Transverse colon (tissue), 4 donors: ENCODE measurements at regions not wholly inside any gene's neighbourhood (a gene's known extent, or its start where the extent isn't known, plus 50 kb on each side); places are given as distances from the start of the nearest gene placed in this dataset.

ENCODE experiments used
- DNase-seq: peaks from one replicate; pipeline ENCODE4 v3.0.0-alpha.2; 2019
- H3K27ac ChIP-seq, 4 donors: fragments of 200-600 bp; sonication (generic); 2 replicates each; pipeline ENCODE4 v1.5.1; 2016 to 2018; ENCODE audit warnings: inconsistent platforms in 4 of 4
- H3K27me3 ChIP-seq: fragments of 200-600 bp; sonication (generic); 2 replicates; pipeline ENCODE4 v1.5.1; 2017; ENCODE audit warnings: inconsistent platforms
- H3K36me3 ChIP-seq, 4 donors: fragments of 200-600 bp; sonication (generic); 2 replicates each; pipeline ENCODE4 v1.5.1; 2017 to 2019; ENCODE audit warnings: inconsistent platforms in 4 of 4
- H3K4me1 ChIP-seq, 4 donors: fragments of 200-600 bp; sonication (generic); 2 replicates each; pipeline ENCODE4 v1.5.1; 2017 to 2020; ENCODE audit warnings: inconsistent platforms in 4 of 4
- H3K4me3 ChIP-seq, 4 donors: fragments of 200-600 bp; sonication (generic); 1 replicate in 1 of 4; 2 replicates in 3 of 4; pipeline versions ENCODE4 v1.5.1 to v1.6.1; 2017 to 2019; ENCODE audit warnings: inconsistent platforms in 4 of 4
- H3K9me3 ChIP-seq, 2 donors: fragments of 200-600 bp; sonication (generic); 2 replicates each; pipeline ENCODE4 v1.5.1; 2017 to 2019; ENCODE audit warnings: inconsistent platforms in 2 of 2
- EP300 ChIP-seq: sonication (generic); formaldehyde crosslinking; IDR thresholded peaks from one replicate; pipeline ENCODE4 v1.6.1; 2017; ENCODE audit warnings: antibody characterized with exemption, low read depth
- POLR2A ChIP-seq: fragments of 450-650 bp; IDR thresholded peaks from one replicate; pipeline ENCODE4 v1.6.1; 2016; ENCODE audit warnings: antibody characterized with exemption, mild to moderate bottlenecking, moderate library complexity
- POLR2AphosphoS5 ChIP-seq, 3 donors: sonication (generic); formaldehyde crosslinking; IDR thresholded peaks; one replicate each; pipeline ENCODE4 v1.6.1; 2016; ENCODE audit warnings: antibody characterized with exemption in 3 of 3
- WGBS, 2 donors: methylation state at CpG; one replicate each; pipeline ENCODE4 v1.1.5; 2018; ENCODE audit warnings: low coverage in 1 of 2; 5-methylcytosine and 5-hydroxymethylcytosine counted together
- in situ Hi-C, 4 donors: fragments of 200-750 bp; cut with MboI; loops; one replicate each; pipeline versions ENCODE4 v1.15.0 to v1.15.1; 2017; ENCODE audit warnings: low sequenced_read_pairs in 3 of 4, low pct_ligation_motif_present in 1 of 4, low pct_unique_long_range_greater_than_20kb in 1 of 4
- intact Hi-C: fragments of 100-400 bp; cut with DNase I; formaldehyde crosslinking; loops from one replicate; pipeline ENCODE4 v1.15.1; 2023; ENCODE audit warnings: low total_unique reads
- TF ChIP-seq, protein P1 (sequence below), 5 experiments: fragments of 200-600 bp in 3 of 5; fragments of 450-650 bp in 2 of 5; sonication (generic) in 3 of 5; IDR thresholded peaks; 1 replicate in 2 of 5; 2 replicates in 3 of 5; pipeline ENCODE4 v1.5.1; 2016 to 2017; ENCODE audit warnings: antibody characterized with exemption in 5 of 5, inconsistent platforms in 3 of 5, mild to moderate bottlenecking in 2 of 5, moderate library complexity in 1 of 5

GRCh38 chr10:111885919-111886318 lies 297.6 kb downstream of the GPAM start:
- in situ Hi-C loops, result no loop called here
- Histone ChIP-seq H3K4me3 (no peak overlapping the region), H3K27ac (no peak overlapping the region), H3K9me3 (no peaks in the 10 kb centered on the region), H3K27me3 (no peaks in the 10 kb centered on the region), H3K4me1 (no peaks in the 10 kb centered on the region), H3K36me3 (no peaks in the 10 kb centered on the region)
- no peak for DNase-seq
- intact Hi-C loops, result no loop called here
- TF ChIP-seq EP300, result no peak
- no peak for TF ChIP-seq POLR2A
- no peak for TF ChIP-seq POLR2AphosphoS5 (IDR thresholded peaks at IDR 0.05)
- TF ChIP-seq, protein P1, sequence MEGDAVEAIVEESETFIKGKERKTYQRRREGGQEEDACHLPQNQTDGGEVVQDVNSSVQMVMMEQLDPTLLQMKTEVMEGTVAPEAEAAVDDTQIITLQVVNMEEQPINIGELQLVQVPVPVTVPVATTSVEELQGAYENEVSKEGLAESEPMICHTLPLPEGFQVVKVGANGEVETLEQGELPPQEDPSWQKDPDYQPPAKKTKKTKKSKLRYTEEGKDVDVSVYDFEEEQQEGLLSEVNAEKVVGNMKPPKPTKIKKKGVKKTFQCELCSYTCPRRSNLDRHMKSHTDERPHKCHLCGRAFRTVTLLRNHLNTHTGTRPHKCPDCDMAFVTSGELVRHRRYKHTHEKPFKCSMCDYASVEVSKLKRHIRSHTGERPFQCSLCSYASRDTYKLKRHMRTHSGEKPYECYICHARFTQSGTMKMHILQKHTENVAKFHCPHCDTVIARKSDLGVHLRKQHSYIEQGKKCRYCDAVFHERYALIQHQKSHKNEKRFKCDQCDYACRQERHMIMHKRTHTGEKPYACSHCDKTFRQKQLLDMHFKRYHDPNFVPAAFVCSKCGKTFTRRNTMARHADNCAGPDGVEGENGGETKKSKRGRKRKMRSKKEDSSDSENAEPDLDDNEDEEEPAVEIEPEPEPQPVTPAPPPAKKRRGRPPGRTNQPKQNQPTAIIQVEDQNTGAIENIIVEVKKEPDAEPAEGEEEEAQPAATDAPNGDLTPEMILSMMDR (IDR thresholded peaks at IDR 0.05), result no peak
- 66 to 80% methylated on average over 6 of the region's 6 CpGs for WGBS, 2 donors

- TF ChIP-seq POLR2A (no peak), EP300 (no peak)
- TF ChIP-seq, protein P1 (IDR thresholded peaks at IDR 0.05), result no peak
- H3K9me3 ChIP-seq, result no peaks in the 10 kb centered on the region
- in situ Hi-C loops, result no loop called here
- DNase-seq, result no peak
- no peaks in the 10 kb centered on the region for H3K4me1 ChIP-seq
- no peak overlapping the region for H3K27ac ChIP-seq
- H3K36me3 ChIP-seq, result no peaks in the 10 kb centered on the region
- 66 to 71% methylated on average over 2 of the region's 2 CpGs for WGBS, 2 donors
- no peak overlapping the region for H3K4me3 ChIP-seq
- no peaks in the 10 kb centered on the region for H3K27me3 ChIP-seq
- intact Hi-C loops, result no loop called here
These were observed 296.3 kb downstream of the GPAM start for GRCh38 chr10:111887266-111887665.

- no peaks in the 10 kb centered on the region for H3K4me1 ChIP-seq
- H3K9me3 ChIP-seq, result no peaks in the 10 kb centered on the region
- H3K27me3 ChIP-seq, result no peaks in the 10 kb centered on the region
- TF ChIP-seq EP300 (no peak), POLR2A (no peak), POLR2AphosphoS5 (IDR thresholded peaks at IDR 0.05) (no peak)
- TF ChIP-seq, protein P1 (IDR thresholded peaks at IDR 0.05), result no peak
- no peak overlapping the region for H3K27ac ChIP-seq
- H3K4me3 ChIP-seq, result no peak overlapping the region
- in situ Hi-C loops (no loop called here), intact Hi-C loops (no loop called here)
- 34 to 57% methylated on average over 3 of the region's 3 CpGs for WGBS, 2 donors
- no peak for DNase-seq
- no peaks in the 10 kb centered on the region for H3K36me3 ChIP-seq
These were observed 293.5 kb downstream of the GPAM start for GRCh38 chr10:111890046-111890445.

- no peak for TF ChIP-seq POLR2AphosphoS5 (IDR thresholded peaks at IDR 0.05)
- no peak for TF ChIP-seq EP300
- TF ChIP-seq POLR2A, result no peak
- TF ChIP-seq, protein P1 (IDR thresholded peaks at IDR 0.05), result no peak
- Histone ChIP-seq H3K27ac (no peak overlapping the region), H3K36me3 (no peaks in the 10 kb centered on the region), H3K4me3 (no peak overlapping the region), H3K27me3 (no peaks in the 10 kb centered on the region), H3K4me1 (no peaks in the 10 kb centered on the region), H3K9me3 (no peaks in the 10 kb centered on the region)
- WGBS, 2 donors, result 13 to 34% methylated on average over 4 of the region's 4 CpGs
- DNase-seq, result no peak
- in situ Hi-C loops, result no loop called here
- intact Hi-C loops, result no loop called here
These were observed 267.6 kb downstream of the GPAM start for GRCh38 chr10:111916011-111916410.
